A673 (cell line): ENCODE measurements at regions not wholly inside any gene's neighbourhood (a gene's known extent, or its start where the extent isn't known, plus 50 kb on each side); places are given as distances from the start of the nearest gene placed in this dataset.
"Not testable (repeated sequence)": the region's sequence is repeated elsewhere in the genome, so short reads cannot be mapped to it uniquely, and the experiment has no call there.

Source experiments
- EZH2 ChIP-seq: fragments of 200-600 bp; sonication (generic); IDR thresholded peaks from 2 replicates; pipeline ENCODE4 v1.6.1; 2017; ENCODE audit warnings: borderline replicate concordance, low read depth, mild to moderate bottlenecking, mixed read lengths, antibody characterized with exemption, low read length; ENCODE audit not compliant: poor library complexity, severe bottlenecking
- TF ChIP-seq, protein P1 (sequence below): fragments of 300-800, 200-600 bp; sonication (generic); conservative IDR thresholded peaks from 2 replicates; pipeline ENCODE4 v1.5.1; 2017; ENCODE audit warnings: low read depth, mild to moderate bottlenecking, antibody characterized with exemption, low read length, moderate library complexity, mixed read lengths

DNA sequence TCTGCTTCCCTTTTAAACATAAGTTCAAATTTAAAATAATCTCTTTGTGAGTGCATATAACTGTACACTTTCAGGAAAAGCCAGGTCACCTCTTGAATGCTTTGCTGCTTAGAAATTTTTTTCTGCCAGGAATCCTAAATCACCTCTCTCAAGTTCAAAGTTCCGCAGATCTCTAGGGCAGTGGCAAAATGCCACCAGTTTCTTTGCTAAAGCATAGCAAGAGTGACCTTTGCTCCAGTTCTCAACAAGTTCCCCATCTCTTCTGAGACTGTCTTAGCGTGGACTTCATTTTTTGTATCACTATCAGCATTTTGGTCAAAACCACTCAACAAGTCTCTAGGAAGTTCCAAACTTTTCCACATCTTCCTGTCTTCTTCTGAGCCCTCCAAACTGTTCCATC is 249.7 kb upstream of the COPS8 start:
- TF ChIP-seq, protein P1, sequence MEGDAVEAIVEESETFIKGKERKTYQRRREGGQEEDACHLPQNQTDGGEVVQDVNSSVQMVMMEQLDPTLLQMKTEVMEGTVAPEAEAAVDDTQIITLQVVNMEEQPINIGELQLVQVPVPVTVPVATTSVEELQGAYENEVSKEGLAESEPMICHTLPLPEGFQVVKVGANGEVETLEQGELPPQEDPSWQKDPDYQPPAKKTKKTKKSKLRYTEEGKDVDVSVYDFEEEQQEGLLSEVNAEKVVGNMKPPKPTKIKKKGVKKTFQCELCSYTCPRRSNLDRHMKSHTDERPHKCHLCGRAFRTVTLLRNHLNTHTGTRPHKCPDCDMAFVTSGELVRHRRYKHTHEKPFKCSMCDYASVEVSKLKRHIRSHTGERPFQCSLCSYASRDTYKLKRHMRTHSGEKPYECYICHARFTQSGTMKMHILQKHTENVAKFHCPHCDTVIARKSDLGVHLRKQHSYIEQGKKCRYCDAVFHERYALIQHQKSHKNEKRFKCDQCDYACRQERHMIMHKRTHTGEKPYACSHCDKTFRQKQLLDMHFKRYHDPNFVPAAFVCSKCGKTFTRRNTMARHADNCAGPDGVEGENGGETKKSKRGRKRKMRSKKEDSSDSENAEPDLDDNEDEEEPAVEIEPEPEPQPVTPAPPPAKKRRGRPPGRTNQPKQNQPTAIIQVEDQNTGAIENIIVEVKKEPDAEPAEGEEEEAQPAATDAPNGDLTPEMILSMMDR: not testable (repeated sequence)
- TF ChIP-seq EZH2: not testable (repeated sequence)
